ENCODE measurements at regions not wholly inside any gene's neighbourhood (a gene's known extent, or its start where the extent isn't known, plus 50 kb on each side); places are given as distances from the start of the nearest gene placed in this dataset.

DNA sequence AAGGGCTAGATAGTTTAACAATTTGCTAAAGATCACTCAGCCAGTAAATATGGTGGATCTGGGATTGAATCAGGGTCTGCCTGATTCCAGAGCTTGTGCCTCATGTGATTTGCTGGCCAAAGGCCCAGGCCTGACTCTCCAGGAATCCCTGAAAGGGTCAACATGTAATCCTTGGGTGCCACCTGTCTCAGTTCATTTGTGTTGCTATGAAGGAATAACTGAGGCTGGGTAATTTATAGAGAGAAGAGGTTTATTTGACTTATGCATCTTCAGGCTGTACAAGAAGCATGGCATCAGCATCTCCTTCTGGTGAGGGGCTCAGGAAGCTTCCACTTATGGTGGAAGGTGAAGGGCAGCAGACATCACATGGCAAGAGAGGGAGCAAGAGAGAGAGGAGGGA is 144.9 kb downstream of the FCRL5 start:
- Histone ChIP-seq H3K36me3 (no peaks in the 10 kb centered on the region), H3K27me3 (ENCODE audit: insufficient read depth, low read depth, severe bottlenecking) (no peaks in the 10 kb centered on the region), H3K4me3 (ENCODE audit: low read depth, low read length) (no peak overlapping the region), H3K27ac (no peak overlapping the region), H3K9me3 (ENCODE audit: severe bottlenecking) (no peaks in the 10 kb centered on the region)
- TF ChIP-seq, protein P1, sequence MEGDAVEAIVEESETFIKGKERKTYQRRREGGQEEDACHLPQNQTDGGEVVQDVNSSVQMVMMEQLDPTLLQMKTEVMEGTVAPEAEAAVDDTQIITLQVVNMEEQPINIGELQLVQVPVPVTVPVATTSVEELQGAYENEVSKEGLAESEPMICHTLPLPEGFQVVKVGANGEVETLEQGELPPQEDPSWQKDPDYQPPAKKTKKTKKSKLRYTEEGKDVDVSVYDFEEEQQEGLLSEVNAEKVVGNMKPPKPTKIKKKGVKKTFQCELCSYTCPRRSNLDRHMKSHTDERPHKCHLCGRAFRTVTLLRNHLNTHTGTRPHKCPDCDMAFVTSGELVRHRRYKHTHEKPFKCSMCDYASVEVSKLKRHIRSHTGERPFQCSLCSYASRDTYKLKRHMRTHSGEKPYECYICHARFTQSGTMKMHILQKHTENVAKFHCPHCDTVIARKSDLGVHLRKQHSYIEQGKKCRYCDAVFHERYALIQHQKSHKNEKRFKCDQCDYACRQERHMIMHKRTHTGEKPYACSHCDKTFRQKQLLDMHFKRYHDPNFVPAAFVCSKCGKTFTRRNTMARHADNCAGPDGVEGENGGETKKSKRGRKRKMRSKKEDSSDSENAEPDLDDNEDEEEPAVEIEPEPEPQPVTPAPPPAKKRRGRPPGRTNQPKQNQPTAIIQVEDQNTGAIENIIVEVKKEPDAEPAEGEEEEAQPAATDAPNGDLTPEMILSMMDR (IDR thresholded peaks at IDR 0.05; ENCODE audit: low read depth, low read length): no peak
- no peak for DNase-seq

DNA sequence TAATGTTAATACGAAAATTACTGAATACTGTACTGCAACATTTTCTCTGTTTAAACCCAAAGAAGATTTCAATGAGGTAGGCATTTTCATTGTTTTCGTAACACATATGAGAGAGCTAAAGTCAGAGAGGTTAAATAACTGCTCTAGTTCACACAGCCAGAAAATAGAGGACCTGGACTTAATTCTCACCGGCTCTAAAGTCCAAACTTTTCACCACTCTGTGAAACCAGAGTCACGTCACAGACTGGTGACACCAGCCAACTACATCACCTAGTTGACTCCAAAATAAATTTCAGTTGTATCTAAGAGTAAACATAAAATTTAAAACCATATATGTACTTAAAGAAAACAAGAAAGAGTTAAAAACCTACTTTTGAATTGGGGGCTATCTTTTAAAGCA is 146.7 kb downstream of the FCRL5 start:
- no peak overlapping the region for H3K27ac ChIP-seq
- H3K36me3 ChIP-seq: no peaks in the 10 kb centered on the region
- H3K9me3 ChIP-seq (ENCODE audit: severe bottlenecking): no peaks in the 10 kb centered on the region
- TF ChIP-seq, protein P1 (IDR thresholded peaks at IDR 0.05; ENCODE audit: low read depth, low read length): no peak
- no peaks in the 10 kb centered on the region for H3K27me3 ChIP-seq (ENCODE audit: insufficient read depth, low read depth, severe bottlenecking)
- H3K4me3 ChIP-seq (ENCODE audit: low read depth, low read length): no peak overlapping the region
- DNase-seq: no peak

DNA sequence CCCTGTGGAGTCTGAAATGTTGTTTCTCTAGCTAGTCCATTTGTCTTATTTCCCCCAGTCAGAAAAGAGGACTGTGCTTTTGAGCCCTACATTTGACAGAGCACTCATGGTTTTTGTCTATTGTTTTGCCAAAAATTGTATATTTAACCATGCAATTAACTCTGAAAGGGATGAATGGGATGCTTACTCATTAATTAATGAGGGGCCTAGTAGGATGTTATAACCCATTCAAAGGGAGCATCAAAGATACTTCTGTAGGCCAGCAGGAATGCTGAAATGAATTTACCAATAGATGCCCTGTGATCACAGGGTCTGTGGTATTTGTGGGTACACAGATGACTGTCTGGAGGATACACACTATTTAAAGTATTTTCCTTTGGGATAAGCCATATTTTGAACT is 147.7 kb downstream of the FCRL5 start:
- no peak for DNase-seq
- Histone ChIP-seq H3K4me3 (ENCODE audit: low read depth, low read length) (no peak overlapping the region), H3K27ac (no peak overlapping the region), H3K9me3 (ENCODE audit: severe bottlenecking) (no peaks in the 10 kb centered on the region), H3K36me3 (no peaks in the 10 kb centered on the region), H3K27me3 (ENCODE audit: insufficient read depth, low read depth, severe bottlenecking) (no peaks in the 10 kb centered on the region)
- TF ChIP-seq, protein P1 (IDR thresholded peaks at IDR 0.05; ENCODE audit: low read depth, low read length): no peak

DNA sequence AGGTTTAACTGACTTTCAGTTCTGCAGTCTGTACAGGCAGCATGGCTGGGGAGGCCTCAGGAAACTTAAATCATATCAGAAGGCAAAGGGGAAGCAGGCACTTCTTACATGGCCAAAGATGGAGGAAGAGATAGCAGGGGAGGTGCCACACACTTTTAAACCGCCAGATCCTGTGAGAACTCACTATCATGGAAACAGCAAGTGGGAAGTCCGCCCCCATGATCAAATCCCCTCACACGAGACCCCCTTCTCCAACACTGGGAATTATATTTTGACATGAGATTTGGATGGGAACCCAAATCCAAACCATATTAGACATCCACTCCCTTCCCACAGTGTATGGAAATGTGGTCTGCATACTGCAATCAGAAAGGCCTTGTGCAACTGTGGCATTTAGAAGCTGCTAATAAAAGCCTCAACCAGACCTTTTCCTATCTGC is 148.2 kb downstream of the FCRL5 start:
- no peak for DNase-seq
- TF ChIP-seq, protein P1 (IDR thresholded peaks at IDR 0.05; ENCODE audit: low read depth, low read length): no peak
- Histone ChIP-seq H3K4me3 (ENCODE audit: low read depth, low read length) (no peak overlapping the region), H3K9me3 (ENCODE audit: severe bottlenecking) (no peaks in the 10 kb centered on the region), H3K27ac (no peak overlapping the region), H3K36me3 (no peaks in the 10 kb centered on the region), H3K27me3 (ENCODE audit: insufficient read depth, low read depth, severe bottlenecking) (no peaks in the 10 kb centered on the region)

DNA sequence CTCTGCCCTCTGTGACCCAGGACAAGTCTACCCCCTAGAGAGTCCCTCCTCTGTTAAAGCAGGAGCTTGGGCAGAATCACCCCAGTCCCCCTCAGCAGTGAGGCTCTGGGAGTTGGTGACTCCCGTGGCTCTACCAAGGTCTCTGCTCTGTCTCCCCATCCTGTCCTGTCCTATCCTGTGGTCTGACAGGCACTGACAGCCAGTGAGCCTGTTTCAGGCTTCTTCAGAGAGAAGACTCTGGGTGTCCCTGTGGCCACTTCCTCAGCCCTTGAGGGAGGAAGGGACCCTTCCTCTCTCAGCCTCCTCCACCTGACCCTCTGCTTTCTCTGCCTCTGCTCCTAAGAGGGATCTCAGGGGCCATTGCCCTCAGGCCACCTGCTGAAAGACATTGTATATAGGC is 148.7 kb downstream of the FCRL5 start:
- Histone ChIP-seq H3K27me3 (ENCODE audit: insufficient read depth, low read depth, severe bottlenecking) (no peaks in the 10 kb centered on the region), H3K4me3 (ENCODE audit: low read depth, low read length) (no peak overlapping the region), H3K27ac (no peak overlapping the region), H3K36me3 (no peaks in the 10 kb centered on the region), H3K9me3 (ENCODE audit: severe bottlenecking) (no peaks in the 10 kb centered on the region)
- no peak for DNase-seq
- TF ChIP-seq, protein P1 (IDR thresholded peaks at IDR 0.05; ENCODE audit: low read depth, low read length): no peak

DNA sequence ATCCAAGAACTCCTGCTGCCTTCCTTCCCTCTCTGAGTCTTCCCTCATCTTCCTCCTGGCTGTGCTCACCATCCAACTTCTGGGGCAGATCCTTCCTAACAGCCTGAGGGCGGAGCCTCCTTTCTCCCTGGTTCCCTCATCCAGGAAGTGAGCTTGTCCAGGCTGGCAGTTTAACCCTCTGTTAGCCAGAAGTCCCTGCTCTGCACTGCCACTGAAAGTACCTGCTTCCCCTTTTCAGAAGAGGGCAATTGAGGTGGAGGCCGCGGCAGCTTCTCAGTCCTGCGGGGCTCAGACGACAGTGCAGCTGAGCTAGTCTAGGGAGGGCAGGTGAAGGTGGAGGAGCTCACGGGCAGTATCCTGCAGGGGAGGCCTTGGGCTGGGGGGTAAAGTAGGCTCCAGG is 149.1 kb downstream of the FCRL5 start:
- TF ChIP-seq, protein P1 (IDR thresholded peaks at IDR 0.05; ENCODE audit: low read depth, low read length): no peak
- peak; percentile 74 for DNase-seq
- H3K4me3 ChIP-seq (ENCODE audit: low read depth, low read length): no peak overlapping the region
- H3K27ac ChIP-seq: no peak overlapping the region
- no peaks in the 10 kb centered on the region for H3K9me3 ChIP-seq (ENCODE audit: severe bottlenecking)
- no peaks in the 10 kb centered on the region for H3K27me3 ChIP-seq (ENCODE audit: insufficient read depth, low read depth, severe bottlenecking)
- H3K36me3 ChIP-seq: no peaks in the 10 kb centered on the region

All from WERI-Rb-1 (cell line).